ENCODE measurements at regions not wholly inside any gene's neighbourhood (a gene's known extent, or its start where the extent isn't known, plus 50 kb on each side); places are given as distances from the start of the nearest gene placed in this dataset.

DNA sequence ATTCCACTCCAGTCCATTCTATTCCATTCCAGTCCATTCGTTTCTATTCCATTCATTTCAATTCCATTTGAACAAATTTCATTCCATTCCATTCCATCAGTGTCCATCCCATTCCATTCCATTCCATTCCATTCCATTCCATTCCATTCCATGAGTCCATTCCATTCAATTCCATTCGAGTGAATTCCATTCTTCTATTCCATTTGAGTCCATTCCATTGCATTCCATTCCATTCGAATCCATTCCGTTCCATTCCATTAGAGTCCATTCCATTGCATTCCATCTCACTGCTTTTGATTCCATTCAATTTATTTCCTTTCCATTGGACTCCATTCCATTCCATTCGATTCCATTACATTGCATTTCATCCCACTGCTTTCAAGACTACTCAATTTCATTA is 1132.1 kb downstream of the RPIA start:
- TF ChIP-seq POLR2A (IDR thresholded peaks at IDR 0.05), result no peak
- TF ChIP-seq, protein P1, sequence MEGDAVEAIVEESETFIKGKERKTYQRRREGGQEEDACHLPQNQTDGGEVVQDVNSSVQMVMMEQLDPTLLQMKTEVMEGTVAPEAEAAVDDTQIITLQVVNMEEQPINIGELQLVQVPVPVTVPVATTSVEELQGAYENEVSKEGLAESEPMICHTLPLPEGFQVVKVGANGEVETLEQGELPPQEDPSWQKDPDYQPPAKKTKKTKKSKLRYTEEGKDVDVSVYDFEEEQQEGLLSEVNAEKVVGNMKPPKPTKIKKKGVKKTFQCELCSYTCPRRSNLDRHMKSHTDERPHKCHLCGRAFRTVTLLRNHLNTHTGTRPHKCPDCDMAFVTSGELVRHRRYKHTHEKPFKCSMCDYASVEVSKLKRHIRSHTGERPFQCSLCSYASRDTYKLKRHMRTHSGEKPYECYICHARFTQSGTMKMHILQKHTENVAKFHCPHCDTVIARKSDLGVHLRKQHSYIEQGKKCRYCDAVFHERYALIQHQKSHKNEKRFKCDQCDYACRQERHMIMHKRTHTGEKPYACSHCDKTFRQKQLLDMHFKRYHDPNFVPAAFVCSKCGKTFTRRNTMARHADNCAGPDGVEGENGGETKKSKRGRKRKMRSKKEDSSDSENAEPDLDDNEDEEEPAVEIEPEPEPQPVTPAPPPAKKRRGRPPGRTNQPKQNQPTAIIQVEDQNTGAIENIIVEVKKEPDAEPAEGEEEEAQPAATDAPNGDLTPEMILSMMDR (IDR thresholded peaks at IDR 0.05), result no peak
- no peak for TF ChIP-seq POLR2AphosphoS5 (IDR thresholded peaks at IDR 0.05; ENCODE audit: insufficient read depth in 1 of 2, low read depth in 1 of 2)

Data from vagina (tissue), 2 donors.